ENCODE measurements at regions not wholly inside any gene's neighbourhood (a gene's known extent, or its start where the extent isn't known, plus 50 kb on each side); places are given as distances from the start of the nearest gene placed in this dataset.

DNA sequence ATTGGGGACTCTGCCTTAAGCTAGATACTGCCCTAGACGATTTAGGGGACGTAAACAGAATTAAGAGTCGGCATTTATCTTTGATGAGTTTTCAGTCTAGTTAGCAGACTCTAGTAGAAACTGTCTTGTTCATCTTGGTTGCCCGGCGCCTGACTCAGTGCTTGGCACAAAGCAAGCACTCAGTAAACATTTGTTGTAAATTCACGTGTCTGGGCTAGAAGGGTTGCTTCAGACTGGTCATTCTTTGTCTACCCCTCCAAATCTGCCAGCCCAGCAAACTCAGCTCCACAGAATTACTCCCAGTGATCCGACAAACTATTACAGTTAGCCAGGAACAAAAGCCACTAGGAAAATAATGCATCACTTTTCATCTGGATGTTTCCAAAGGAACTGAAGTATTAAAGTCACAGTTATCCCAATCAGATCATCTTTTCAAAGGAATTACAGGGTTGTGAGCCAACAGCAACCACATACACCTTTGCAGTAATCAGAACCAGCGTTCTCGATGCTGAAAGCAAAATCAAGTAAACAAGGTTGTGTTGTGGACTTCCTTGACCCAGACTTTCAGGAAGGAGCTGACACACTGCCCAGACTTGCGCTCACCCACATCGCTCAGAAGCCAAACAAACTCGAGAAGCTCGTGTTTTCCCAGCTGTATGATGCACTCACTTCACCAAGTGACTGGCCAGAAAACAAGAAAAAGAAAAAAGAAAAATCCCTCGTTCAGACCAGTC, 66.5 kb upstream of the GADD45A start:
- POLR2A ChIA-PET (ENCODE audit: unreplicated experiment): interaction anchor here (0.7 kb wide), 2 partner anchors 66 to 157 kb away, joined by 5 to 6 read pairs; no protein-coding TSS in a partner anchor
- intact Hi-C loops (cut with micrococcal nuclease): loop anchor here (2.0 kb wide), 1 partner anchor 66 kb away; the partner anchor contains the start of gene GADD45A
- H3K36me3 ChIP-seq (ENCODE audit: low read depth, low read length): no peaks in the 10 kb centered on the region
- CTCF ChIA-PET: no interaction called here
- no peaks in the 10 kb centered on the region for H3K9me3 ChIP-seq (ENCODE audit: low read length)
- no peak overlapping the region for H3K9ac ChIP-seq (ENCODE audit: low read length)
- H3K27me3 ChIP-seq (ENCODE audit: low read length): no peaks in the 10 kb centered on the region
- no peaks in the 10 kb centered on the region for H3F3A ChIP-seq (ENCODE audit: low read length, unreplicated experiment)
- H3K4me1 ChIP-seq (ENCODE audit: insufficient read depth, low read length): peaks cover 26% of the 10 kb centered on the region
- DNase-seq (peak; percentile 66), ATAC-seq (peak; percentile 95)
- no peak overlapping the region for H3K27ac ChIP-seq (ENCODE audit: low read length)
- TF ChIP-seq, protein P1, sequence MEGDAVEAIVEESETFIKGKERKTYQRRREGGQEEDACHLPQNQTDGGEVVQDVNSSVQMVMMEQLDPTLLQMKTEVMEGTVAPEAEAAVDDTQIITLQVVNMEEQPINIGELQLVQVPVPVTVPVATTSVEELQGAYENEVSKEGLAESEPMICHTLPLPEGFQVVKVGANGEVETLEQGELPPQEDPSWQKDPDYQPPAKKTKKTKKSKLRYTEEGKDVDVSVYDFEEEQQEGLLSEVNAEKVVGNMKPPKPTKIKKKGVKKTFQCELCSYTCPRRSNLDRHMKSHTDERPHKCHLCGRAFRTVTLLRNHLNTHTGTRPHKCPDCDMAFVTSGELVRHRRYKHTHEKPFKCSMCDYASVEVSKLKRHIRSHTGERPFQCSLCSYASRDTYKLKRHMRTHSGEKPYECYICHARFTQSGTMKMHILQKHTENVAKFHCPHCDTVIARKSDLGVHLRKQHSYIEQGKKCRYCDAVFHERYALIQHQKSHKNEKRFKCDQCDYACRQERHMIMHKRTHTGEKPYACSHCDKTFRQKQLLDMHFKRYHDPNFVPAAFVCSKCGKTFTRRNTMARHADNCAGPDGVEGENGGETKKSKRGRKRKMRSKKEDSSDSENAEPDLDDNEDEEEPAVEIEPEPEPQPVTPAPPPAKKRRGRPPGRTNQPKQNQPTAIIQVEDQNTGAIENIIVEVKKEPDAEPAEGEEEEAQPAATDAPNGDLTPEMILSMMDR (conservative IDR thresholded peaks at IDR 0.05; ENCODE audit: low read depth, low read length): no peak
- TF ChIP-seq EZH2 (IDR thresholded peaks at IDR 0.05; ENCODE audit: low read length, unreplicated experiment): no peak
- TF ChIP-seq EZH2phosphoT487 (IDR thresholded peaks at IDR 0.05; ENCODE audit: borderline replicate concordance, low read length): no peak
- H3K4me2 ChIP-seq (ENCODE audit: low read length): peak overlapping the region; percentile 76
- H4K20me1 ChIP-seq (ENCODE audit: low read length): no peaks in the 10 kb centered on the region
- no TSS peak for BruUV-seq (replicated peaks)
- no peaks in the 10 kb centered on the region for H3K9me2 ChIP-seq (replicated peaks; ENCODE audit: low read length)
- peak overlapping the region; percentile 69 for H2AFZ ChIP-seq (ENCODE audit: low read length)
- H3K4me3 ChIP-seq (ENCODE audit: low read length): peak overlapping the region; percentile 44
- no peaks in the 10 kb centered on the region for H3K79me2 ChIP-seq (ENCODE audit: low read length)

DNA sequence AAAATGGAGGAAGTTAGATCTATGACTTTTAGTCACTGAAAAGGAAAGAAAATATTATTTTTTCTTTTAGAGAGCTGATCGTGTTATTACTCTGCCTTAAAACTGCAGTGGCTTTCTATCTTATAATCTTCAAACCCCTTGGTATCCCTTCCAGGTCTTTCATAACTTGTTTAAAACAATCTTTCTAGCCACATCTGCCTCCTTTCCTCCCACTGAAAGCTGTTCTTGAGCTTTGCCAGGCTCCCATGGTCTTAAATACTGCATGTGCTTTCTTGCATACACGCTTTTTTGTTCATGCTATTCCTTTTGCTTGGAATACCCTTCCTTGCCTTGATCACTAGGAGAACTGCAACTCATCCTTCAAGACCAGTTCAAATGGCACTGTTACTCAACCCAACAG, 65.9 kb upstream of the GADD45A start:
- Histone ChIP-seq H3K79me2 (ENCODE audit: low read length) (no peaks in the 10 kb centered on the region), H3K36me3 (ENCODE audit: low read depth, low read length) (no peaks in the 10 kb centered on the region), H3K9me2 (replicated peaks; ENCODE audit: low read length) (no peaks in the 10 kb centered on the region), H3K4me2 (ENCODE audit: low read length) (peak overlapping the region; percentile 76), H3F3A (ENCODE audit: low read length, unreplicated experiment) (no peaks in the 10 kb centered on the region), H3K4me3 (ENCODE audit: low read length) (peak overlapping the region; percentile 44), H3K9me3 (ENCODE audit: low read length) (no peaks in the 10 kb centered on the region), H3K27ac (ENCODE audit: low read length) (no peak overlapping the region), H3K27me3 (ENCODE audit: low read length) (no peaks in the 10 kb centered on the region), H3K4me1 (ENCODE audit: insufficient read depth, low read length) (peaks cover 24% of the 10 kb centered on the region), H2AFZ (ENCODE audit: low read length) (peak overlapping the region; percentile 69), H4K20me1 (ENCODE audit: low read length) (no peaks in the 10 kb centered on the region), H3K9ac (ENCODE audit: low read length) (no peak overlapping the region)
- ChIA-PET CTCF (no interaction called here), POLR2A (ENCODE audit: unreplicated experiment) (interaction anchor here (0.7 kb wide), 2 partner anchors 65 to 156 kb away, joined by 5 to 6 read pairs; no protein-coding TSS in a partner anchor)
- no TSS peak for BruUV-seq (replicated peaks)
- DNase-seq (no peak), ATAC-seq (no peak)
- TF ChIP-seq EZH2 (IDR thresholded peaks at IDR 0.05; ENCODE audit: low read length, unreplicated experiment): no peak
- TF ChIP-seq EZH2phosphoT487 (IDR thresholded peaks at IDR 0.05; ENCODE audit: borderline replicate concordance, low read length): no peak
- TF ChIP-seq, protein P1 (conservative IDR thresholded peaks at IDR 0.05; ENCODE audit: low read depth, low read length): no peak
- intact Hi-C loops (cut with micrococcal nuclease): loop anchor here (2.0 kb wide), 1 partner anchor 66 kb away; the partner anchor contains the start of gene GADD45A

DNA sequence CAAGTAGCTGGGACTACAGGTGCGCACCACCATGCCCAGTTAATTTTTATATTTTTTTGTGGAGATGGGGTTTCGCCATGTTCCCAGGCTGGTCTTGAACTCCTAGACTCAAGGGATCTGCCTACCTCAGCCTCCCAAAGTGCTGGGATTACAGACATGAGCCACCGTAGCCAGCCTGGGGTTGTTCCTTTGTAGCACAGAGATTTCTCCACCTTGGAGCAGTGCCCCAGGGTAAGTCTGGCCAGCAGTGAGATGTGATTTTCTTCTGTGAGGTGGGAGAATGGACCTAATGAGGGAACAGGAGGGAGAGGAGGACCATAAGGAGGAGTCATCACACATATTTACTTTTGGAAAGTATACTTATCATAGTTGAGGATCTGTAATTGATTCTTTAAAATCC, 61.1 kb upstream of the GADD45A start:
- DNase-seq (no peak), ATAC-seq (no peak)
- Histone ChIP-seq H3K36me3 (ENCODE audit: low read depth, low read length) (no peaks in the 10 kb centered on the region), H3K4me1 (ENCODE audit: insufficient read depth, low read length) (peaks cover 31% of the 10 kb centered on the region), H3K79me2 (ENCODE audit: low read length) (no peaks in the 10 kb centered on the region), H2AFZ (ENCODE audit: low read length) (no peak overlapping the region), H3K9me3 (ENCODE audit: low read length) (no peaks in the 10 kb centered on the region), H3K4me2 (ENCODE audit: low read length) (no peak overlapping the region), H3K9me2 (replicated peaks; ENCODE audit: low read length) (no peaks in the 10 kb centered on the region), H3K27me3 (ENCODE audit: low read length) (no peaks in the 10 kb centered on the region), H3F3A (ENCODE audit: low read length, unreplicated experiment) (no peaks in the 10 kb centered on the region), H3K4me3 (ENCODE audit: low read length) (no peak overlapping the region), H3K9ac (ENCODE audit: low read length) (no peak overlapping the region), H3K27ac (ENCODE audit: low read length) (no peak overlapping the region), H4K20me1 (ENCODE audit: low read length) (no peaks in the 10 kb centered on the region)
- CTCF ChIA-PET: interaction anchor here (0.7 kb wide), 1 partner anchor 61 kb away, joined by 4 read pairs; the partner anchor contains the start of gene GADD45A
- intact Hi-C loops (cut with micrococcal nuclease): loop anchor here (10.0 kb wide), 1 partner anchor 141 kb away; no protein-coding TSS in a partner anchor
- no peak for TF ChIP-seq EZH2 (IDR thresholded peaks at IDR 0.05; ENCODE audit: low read length, unreplicated experiment)
- TF ChIP-seq EZH2phosphoT487 (IDR thresholded peaks at IDR 0.05; ENCODE audit: borderline replicate concordance, low read length): no peak
- TF ChIP-seq, protein P1 (conservative IDR thresholded peaks at IDR 0.05; ENCODE audit: low read depth, low read length): no peak
- POLR2A ChIA-PET (ENCODE audit: unreplicated experiment): no interaction called here
- BruUV-seq (replicated peaks): no TSS peak

Data from PC-3 (cell line).